ENCODE measurements at regions not wholly inside any gene's neighbourhood (a gene's known extent, or its start where the extent isn't known, plus 50 kb on each side); places are given as distances from the start of the nearest gene placed in this dataset.

- TF ChIP-seq CTCF (IDR thresholded peaks at IDR 0.05; ENCODE audit: borderline replicate concordance, extremely low read depth, insufficient read depth), result no peak
- Histone ChIP-seq H3K4me1 (ENCODE audit: control insufficient read depth in 2 of 3, insufficient read depth in 2 of 3, low read depth in 1 of 3, low read length in 3 of 3) (no peaks in the 10 kb centered on the region), H3K36me3 (ENCODE audit: control insufficient read depth in 2 of 3, insufficient read depth in 3 of 3, low read length in 3 of 3) (no peaks in the 10 kb centered on the region), H3K9me3 (ENCODE audit: control insufficient read depth in 2 of 3, insufficient read depth in 1 of 3, low read length in 3 of 3) (no peaks in the 10 kb centered on the region), H3K9ac (ENCODE audit: low read length in 3 of 3) (no peak overlapping the region), H3K4me3 (ENCODE audit: low read length in 3 of 3) (no peak overlapping the region), H3K27me3 (ENCODE audit: control insufficient read depth, insufficient read depth, low read length) (no peaks in the 10 kb centered on the region), H3K27ac (ENCODE audit: low read depth in 2 of 2, low read length in 2 of 2) (no peak overlapping the region)
- intact Hi-C loops (cut with DNase I), result no loop called here
- no peak for DNase-seq
- no peak for FAIRE-seq
Measured at GRCh38 chr14:51485733-51486132, 166.0 kb upstream of the FRMD6 start.

- FAIRE-seq (no peak), DNase-seq (no peak)
- Histone ChIP-seq H3K4me1 (ENCODE audit: control insufficient read depth in 2 of 3, insufficient read depth in 2 of 3, low read depth in 1 of 3, low read length in 3 of 3) (no peaks in the 10 kb centered on the region), H3K36me3 (ENCODE audit: control insufficient read depth in 2 of 3, insufficient read depth in 3 of 3, low read length in 3 of 3) (no peaks in the 10 kb centered on the region), H3K27me3 (ENCODE audit: control insufficient read depth, insufficient read depth, low read length) (no peaks in the 10 kb centered on the region), H3K9me3 (ENCODE audit: control insufficient read depth in 2 of 3, insufficient read depth in 1 of 3, low read length in 3 of 3) (no peaks in the 10 kb centered on the region), H3K27ac (ENCODE audit: low read depth in 2 of 2, low read length in 2 of 2) (no peak overlapping the region), H3K9ac (ENCODE audit: low read length in 3 of 3) (no peak overlapping the region), H3K4me3 (ENCODE audit: low read length in 3 of 3) (no peak overlapping the region)
- intact Hi-C loops (cut with DNase I), result no loop called here
- no peak for TF ChIP-seq CTCF (IDR thresholded peaks at IDR 0.05; ENCODE audit: borderline replicate concordance, extremely low read depth, insufficient read depth)
Measured at GRCh38 chr14:51487848-51488247, 163.9 kb upstream of the FRMD6 start.

DNA sequence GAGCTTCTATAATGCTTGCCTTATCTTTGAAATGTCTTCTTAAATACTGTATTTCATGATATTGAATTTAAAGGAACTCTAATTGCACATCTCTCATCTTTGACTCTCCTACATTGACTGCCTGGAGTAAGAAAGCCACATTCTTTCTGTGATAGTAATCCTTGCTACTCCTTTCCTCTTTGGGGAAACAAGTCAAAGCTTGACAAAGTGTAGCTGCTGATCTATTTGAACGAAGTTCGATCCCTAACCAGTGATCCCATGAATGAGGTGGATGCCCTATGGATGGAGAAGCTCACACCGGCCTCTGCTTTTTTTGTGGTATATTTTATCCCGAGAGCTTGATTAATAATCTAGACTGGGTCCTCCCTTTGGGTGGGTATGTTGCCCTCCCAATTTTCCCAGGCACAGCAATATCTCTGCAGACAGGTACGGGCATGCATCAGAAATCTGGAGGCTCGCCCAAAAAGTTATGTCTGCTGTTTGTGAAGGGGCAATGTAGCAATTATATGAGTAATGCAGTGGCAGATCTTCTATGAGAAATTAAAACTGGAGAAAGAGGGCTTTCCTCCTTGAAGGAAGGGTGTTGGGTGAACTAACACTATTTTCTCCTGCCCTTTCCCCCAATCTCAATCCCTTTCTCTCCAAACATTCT lies 163.0 kb upstream of the FRMD6 start:
- intact Hi-C loops (cut with DNase I), result no loop called here
- no peak for FAIRE-seq

More for the DNA sequence above, 163.0 kb upstream of the FRMD6 start:
- Histone ChIP-seq H3K27ac (ENCODE audit: low read depth in 2 of 2, low read length in 2 of 2) (no peak overlapping the region), H3K36me3 (ENCODE audit: control insufficient read depth in 2 of 3, insufficient read depth in 3 of 3, low read length in 3 of 3) (no peaks in the 10 kb centered on the region), H3K9ac (ENCODE audit: low read length in 3 of 3) (no peak overlapping the region), H3K9me3 (ENCODE audit: control insufficient read depth in 2 of 3, insufficient read depth in 1 of 3, low read length in 3 of 3) (no peaks in the 10 kb centered on the region), H3K4me3 (ENCODE audit: low read length in 3 of 3) (no peak overlapping the region), H3K4me1 (ENCODE audit: control insufficient read depth in 2 of 3, insufficient read depth in 2 of 3, low read depth in 1 of 3, low read length in 3 of 3) (no peaks in the 10 kb centered on the region), H3K27me3 (ENCODE audit: control insufficient read depth, insufficient read depth, low read length) (no peaks in the 10 kb centered on the region)
- no peak for TF ChIP-seq CTCF (IDR thresholded peaks at IDR 0.05; ENCODE audit: borderline replicate concordance, extremely low read depth, insufficient read depth)
- DNase-seq, result no peak

Measured in kidney (tissue), 13 donors.